Adipocyte (in vitro differentiated cells): ENCODE measurements at regions not wholly inside any gene's neighbourhood (a gene's known extent, or its start where the extent isn't known, plus 50 kb on each side); places are given as distances from the start of the nearest gene placed in this dataset.
"Not testable (repeated sequence)": the region's sequence is repeated elsewhere in the genome, so short reads cannot be mapped to it uniquely, and the experiment has no call there.

ENCODE experiments used
- DNase-seq: peaks from one replicate; pipeline ENCODE4 v3.0.0-alpha.2; 2015; ENCODE audit warnings: low read depth
- H3K27me3 ChIP-seq: replicated peaks from 2 replicates; pipeline ENCODE4 v1.7.0; 2013; ENCODE audit warnings: mild to moderate bottlenecking, low read length, moderate library complexity; ENCODE audit not compliant: control insufficient read depth, insufficient read depth
- H3K36me3 ChIP-seq: 2 replicates; pipeline ENCODE4 v1.7.0; 2013; ENCODE audit warnings: low read length, mild to moderate bottlenecking, moderate library complexity; ENCODE audit not compliant: control insufficient read depth, insufficient read depth, severe bottlenecking
- H3K4me1 ChIP-seq: 2 replicates; pipeline ENCODE4 v1.7.0; 2013; ENCODE audit warnings: mild to moderate bottlenecking, low read length, moderate library complexity; ENCODE audit not compliant: control insufficient read depth, insufficient read depth
- H3K4me3 ChIP-seq: 2 replicates; pipeline ENCODE4 v1.7.0; 2013; ENCODE audit warnings: mild to moderate bottlenecking, low read length, moderate library complexity
- H3K9ac ChIP-seq: 2 replicates; pipeline ENCODE4 v1.7.0; 2013; ENCODE audit warnings: mild to moderate bottlenecking, low read length, moderate library complexity
- H3K9me3 ChIP-seq: 2 replicates; pipeline ENCODE4 v1.7.0; 2013; ENCODE audit warnings: mild to moderate bottlenecking, low read length, moderate library complexity; ENCODE audit not compliant: control insufficient read depth

DNA sequence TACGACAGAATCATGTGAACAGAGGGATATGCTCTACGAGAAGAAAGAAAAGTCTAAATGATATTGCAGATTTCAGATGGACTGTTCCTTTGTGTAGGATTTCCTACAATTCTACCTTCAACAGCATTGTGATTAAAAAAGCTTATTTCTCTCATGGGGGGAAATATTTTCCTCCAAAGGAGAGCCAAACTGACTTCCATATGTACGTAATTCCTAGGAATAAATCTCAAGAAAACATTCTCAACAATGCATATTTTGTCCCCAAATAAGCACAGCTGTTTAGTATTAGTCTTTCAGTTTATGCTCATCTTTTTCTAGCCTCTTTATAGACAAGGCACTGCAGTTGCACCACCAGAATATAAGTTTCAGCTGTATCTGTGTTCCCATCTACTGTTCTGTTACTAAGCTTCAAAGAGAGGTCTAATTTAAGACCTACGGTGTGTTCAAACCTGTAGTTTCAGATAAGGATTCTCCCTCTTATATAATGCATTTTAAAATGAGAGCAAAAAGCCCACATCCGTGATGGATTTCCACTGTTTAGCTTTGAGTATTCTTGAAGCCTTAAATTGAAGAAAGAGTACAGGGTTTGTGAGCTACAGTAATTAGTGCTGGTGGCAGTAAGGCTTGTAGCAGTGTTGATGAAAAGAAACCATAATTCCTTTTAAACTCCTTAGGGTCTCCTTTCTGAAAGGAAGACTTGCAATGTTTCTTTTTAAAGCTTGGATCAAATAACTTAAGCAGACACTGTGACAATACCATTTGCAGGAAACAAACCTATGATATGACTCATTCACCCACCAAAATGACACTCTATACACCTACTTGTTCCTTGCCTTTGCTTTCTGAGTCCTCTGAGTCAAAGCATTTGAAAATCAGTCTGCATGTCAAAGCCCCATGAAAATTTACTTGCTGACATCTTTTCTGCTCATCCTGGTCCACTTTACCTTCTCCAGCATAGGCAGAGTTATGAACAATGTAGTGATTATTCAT is 754.1 kb downstream of the NOVA1 start:
- H3K9me3 ChIP-seq, result no peaks in the 10 kb centered on the region
- H3K9ac ChIP-seq, result no peak overlapping the region
- no peaks in the 10 kb centered on the region for H3K27me3 ChIP-seq
- DNase-seq, result no peak
- H3K36me3 ChIP-seq, result no peaks in the 10 kb centered on the region
- H3K4me3 ChIP-seq, result no peak overlapping the region
- no peaks in the 10 kb centered on the region for H3K4me1 ChIP-seq

DNA sequence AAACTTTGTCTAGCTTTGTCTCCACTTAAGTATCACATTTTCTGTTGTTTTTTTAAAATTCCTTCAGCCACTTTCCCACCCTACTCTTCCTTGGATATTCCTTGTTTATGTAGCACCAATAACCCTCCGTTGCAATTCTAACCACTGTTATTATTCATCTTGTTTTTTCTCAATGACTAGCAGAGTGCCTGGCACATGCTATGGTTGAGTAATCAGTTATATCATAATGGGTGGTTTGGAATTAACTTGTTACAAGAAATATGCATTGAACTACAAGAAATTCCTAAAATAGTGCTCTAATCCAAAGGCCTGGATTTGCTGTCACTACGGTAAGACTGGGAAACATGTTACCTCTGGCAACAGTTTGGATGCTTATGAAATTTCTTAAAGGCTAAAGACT is 756.6 kb downstream of the NOVA1 start:
- no peak overlapping the region for H3K4me3 ChIP-seq
- H3K36me3 ChIP-seq, result no peaks in the 10 kb centered on the region
- no peak for DNase-seq
- no peaks in the 10 kb centered on the region for H3K9me3 ChIP-seq
- H3K9ac ChIP-seq, result no peak overlapping the region
- H3K4me1 ChIP-seq, result no peaks in the 10 kb centered on the region
- no peaks in the 10 kb centered on the region for H3K27me3 ChIP-seq

DNA sequence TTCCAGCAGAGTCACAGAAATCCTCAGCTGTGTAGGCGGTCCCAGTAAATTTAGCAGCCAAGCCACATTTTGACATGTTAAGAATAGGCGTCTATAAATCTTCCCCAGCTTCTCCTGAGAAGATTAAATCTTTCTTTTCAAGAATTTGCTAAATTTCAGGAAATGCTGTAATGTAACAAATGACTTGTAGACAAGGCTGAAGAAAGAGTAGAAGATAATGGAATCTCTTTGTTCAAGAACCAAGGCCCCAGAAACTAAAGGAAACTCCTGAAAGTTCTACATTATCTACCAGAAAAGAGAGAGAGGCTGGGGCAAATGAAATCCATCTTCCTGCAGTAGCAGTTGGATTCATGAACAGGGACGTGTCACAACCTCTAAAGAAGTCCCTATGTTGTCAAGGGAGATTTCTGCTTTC is 760.3 kb downstream of the NOVA1 start:
- Histone ChIP-seq H3K9ac (no peak overlapping the region), H3K36me3 (no peaks in the 10 kb centered on the region), H3K4me3 (no peak overlapping the region), H3K4me1 (peaks cover 3% of the 10 kb centered on the region), H3K27me3 (no peaks in the 10 kb centered on the region), H3K9me3 (no peaks in the 10 kb centered on the region)
- no peak for DNase-seq

DNA sequence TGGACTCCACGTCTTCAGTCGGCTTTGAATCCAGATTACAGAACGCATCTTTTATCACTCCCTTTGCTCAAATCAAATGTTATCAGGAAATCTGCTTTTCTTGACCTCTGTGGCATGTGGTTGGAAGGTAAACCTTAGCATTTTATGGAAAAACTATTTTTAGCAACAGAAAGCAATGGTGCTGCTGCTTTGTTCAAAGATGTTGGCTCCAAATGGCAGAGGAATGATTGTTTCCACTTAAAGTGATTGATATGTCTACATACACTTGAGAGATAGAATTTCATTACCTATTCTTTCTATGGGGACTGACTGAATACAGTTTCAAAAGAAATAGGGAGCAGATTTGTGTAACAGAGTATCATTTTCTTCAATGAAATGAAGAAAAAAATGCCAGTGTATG is 761.2 kb downstream of the NOVA1 start:
- Histone ChIP-seq H3K4me1 (peaks cover 3% of the 10 kb centered on the region), H3K4me3 (no peak overlapping the region), H3K9ac (no peak overlapping the region), H3K27me3 (no peaks in the 10 kb centered on the region), H3K9me3 (no peaks in the 10 kb centered on the region), H3K36me3 (no peaks in the 10 kb centered on the region)
- no peak for DNase-seq

DNA sequence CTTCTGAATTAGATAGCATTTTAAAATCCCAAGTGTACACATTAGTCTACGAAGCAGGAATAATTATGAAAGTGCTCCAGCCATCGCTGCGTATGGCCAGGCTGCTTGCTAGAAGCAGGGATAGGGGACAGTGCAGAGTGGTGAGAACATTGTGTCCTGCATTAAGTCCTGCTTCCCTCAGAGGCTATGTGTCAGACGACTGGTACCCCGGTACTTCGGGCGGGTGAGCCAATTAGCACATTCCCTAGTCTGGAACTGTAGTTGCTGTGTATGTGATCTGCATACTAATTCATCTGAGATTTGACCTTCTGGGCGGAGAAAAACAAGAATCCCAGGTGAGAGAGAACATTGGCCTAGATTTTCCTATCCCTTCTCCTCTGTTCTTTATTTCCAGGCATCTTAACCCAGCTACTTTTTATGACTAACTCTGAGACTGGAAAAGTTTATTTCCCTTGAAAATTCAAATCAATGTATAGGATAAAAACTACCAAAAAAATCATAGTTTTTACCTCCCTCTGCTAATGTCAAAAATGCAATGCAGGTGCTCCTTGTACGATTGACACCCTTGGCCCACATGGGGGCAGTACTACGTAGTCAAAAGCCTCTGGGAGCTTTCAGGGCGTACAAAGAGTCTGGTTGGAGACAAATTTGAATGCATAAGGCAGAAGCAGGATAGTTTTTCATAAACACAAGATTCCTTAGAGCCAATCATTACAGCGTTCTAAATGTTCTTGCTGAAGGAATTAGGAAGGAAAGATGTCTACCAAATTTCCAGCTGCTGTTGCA is 764.3 kb downstream of the NOVA1 start:
- Histone ChIP-seq H3K4me1 (peaks cover 3% of the 10 kb centered on the region), H3K36me3 (no peaks in the 10 kb centered on the region), H3K4me3 (no peak overlapping the region), H3K9me3 (no peaks in the 10 kb centered on the region), H3K27me3 (no peaks in the 10 kb centered on the region), H3K9ac (no peak overlapping the region)
- DNase-seq, result no peak

DNA sequence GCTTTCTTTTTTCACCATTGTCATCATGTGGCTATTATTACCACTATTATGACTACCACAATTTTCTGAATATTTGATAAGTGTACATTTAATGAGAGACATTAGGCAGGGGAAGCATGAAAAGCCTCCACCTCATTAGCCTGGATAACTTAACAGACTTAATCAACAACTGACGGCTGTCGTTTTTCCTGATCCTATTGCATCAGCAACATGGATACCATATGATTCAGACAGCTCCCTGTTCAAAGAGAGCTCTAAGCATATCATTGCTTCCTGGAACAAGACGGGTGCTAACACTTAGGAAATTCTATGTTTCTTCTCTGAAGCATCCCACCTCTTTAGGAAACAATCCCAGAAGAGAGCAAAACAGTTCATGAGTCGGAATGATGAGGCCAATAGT is 765.2 kb downstream of the NOVA1 start:
- no peak overlapping the region for H3K4me3 ChIP-seq
- no peaks in the 10 kb centered on the region for H3K27me3 ChIP-seq
- no peaks in the 10 kb centered on the region for H3K36me3 ChIP-seq
- peaks cover 3% of the 10 kb centered on the region for H3K4me1 ChIP-seq
- no peak overlapping the region for H3K9ac ChIP-seq
- no peak for DNase-seq
- H3K9me3 ChIP-seq, result no peaks in the 10 kb centered on the region

DNA sequence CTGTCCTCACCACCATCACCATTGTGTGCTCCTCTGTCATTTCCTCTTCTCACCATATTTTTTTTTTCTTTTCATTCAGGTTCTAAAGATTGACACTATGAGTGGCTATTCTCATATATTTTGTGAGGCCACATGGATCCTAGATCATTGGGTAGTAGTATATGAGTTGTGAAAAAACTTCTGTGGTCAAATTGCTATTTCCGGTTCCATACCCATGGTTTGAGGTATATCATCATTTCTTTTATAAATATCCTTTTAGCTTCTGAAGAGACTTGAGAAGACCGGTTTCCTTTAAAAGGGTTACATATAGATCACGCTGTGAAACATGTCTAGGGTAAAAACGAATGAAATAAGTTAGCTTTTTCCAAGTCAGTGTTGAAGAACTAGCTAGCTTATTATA is 769.3 kb downstream of the NOVA1 start:
- DNase-seq, result no peak
- H3K9ac ChIP-seq, result no peak overlapping the region
- H3K4me1 ChIP-seq, result no peaks in the 10 kb centered on the region
- H3K9me3 ChIP-seq, result no peaks in the 10 kb centered on the region
- no peaks in the 10 kb centered on the region for H3K27me3 ChIP-seq
- no peaks in the 10 kb centered on the region for H3K36me3 ChIP-seq
- H3K4me3 ChIP-seq, result no peak overlapping the region

DNA sequence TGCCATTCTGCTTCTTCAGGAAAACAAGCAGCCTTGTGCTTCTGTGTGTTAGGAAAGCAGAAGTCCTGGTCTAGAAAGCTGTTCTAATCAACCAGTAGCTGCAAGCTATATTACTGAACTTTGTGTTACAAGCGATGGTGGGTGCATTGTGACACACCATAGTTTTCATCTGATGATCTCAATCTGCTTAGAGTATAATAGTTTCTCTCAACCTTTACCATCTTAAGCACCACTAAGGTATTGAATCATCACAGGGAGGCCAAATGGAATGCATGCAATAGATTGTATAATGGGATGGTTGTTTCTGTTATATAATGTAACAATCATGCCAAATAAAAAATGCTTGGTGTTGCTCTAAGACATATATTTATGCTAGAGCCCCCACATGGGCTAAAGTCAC is 771.7 kb downstream of the NOVA1 start:
- no peaks in the 10 kb centered on the region for H3K36me3 ChIP-seq
- H3K9me3 ChIP-seq, result no peaks in the 10 kb centered on the region
- no peaks in the 10 kb centered on the region for H3K27me3 ChIP-seq
- H3K4me3 ChIP-seq, result no peak overlapping the region
- H3K9ac ChIP-seq, result no peak overlapping the region
- no peaks in the 10 kb centered on the region for H3K4me1 ChIP-seq
- no peak for DNase-seq

DNA sequence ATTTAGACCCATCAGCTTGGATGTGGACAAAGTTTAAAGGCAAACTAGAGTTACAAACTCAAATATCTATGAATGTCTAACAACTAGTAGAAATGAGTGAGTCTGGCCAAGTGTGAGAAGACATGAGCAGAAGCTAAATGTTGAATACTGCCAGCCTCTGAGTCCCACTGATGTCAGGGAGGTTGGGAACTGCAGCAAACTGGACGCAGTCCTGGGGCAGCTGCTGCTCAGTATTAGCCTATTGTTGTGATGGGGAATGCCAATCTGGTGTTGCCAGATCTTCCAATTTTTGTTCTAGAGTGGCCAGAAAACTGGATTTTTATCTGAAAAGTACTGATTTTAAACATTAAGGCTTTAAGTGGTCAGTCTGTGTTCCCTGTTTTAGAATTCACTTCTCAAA is 770.4 kb upstream of the STXBP6 start:
- DNase-seq, result no peak
- Histone ChIP-seq H3K4me1 (no peaks in the 10 kb centered on the region), H3K27me3 (no peaks in the 10 kb centered on the region), H3K36me3 (no peaks in the 10 kb centered on the region), H3K9me3 (no peaks in the 10 kb centered on the region), H3K9ac (no peak overlapping the region), H3K4me3 (no peak overlapping the region)

DNA sequence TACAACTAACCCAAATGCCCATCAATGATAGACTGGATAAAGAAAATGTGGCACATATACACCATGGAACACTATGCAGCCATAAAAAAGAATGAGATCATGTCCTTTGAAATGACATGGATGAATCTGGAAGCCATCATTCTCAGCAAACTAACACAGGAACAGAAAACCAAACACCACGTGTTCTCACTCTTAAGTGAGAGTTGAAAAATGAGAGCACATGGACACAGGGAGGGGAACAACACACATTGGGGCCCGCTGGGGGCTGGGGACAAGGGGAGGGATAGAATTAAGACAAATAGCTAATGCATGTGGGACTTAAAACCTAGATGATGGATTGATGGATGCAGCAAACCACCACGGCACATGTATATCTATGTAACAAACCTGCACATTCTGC is 764.7 kb upstream of the STXBP6 start:
- not testable (repeated sequence) for H3K27me3 ChIP-seq, H3K4me3 ChIP-seq, H3K4me1 ChIP-seq, H3K9ac ChIP-seq, H3K9me3 ChIP-seq, H3K36me3 ChIP-seq, DNase-seq

DNA sequence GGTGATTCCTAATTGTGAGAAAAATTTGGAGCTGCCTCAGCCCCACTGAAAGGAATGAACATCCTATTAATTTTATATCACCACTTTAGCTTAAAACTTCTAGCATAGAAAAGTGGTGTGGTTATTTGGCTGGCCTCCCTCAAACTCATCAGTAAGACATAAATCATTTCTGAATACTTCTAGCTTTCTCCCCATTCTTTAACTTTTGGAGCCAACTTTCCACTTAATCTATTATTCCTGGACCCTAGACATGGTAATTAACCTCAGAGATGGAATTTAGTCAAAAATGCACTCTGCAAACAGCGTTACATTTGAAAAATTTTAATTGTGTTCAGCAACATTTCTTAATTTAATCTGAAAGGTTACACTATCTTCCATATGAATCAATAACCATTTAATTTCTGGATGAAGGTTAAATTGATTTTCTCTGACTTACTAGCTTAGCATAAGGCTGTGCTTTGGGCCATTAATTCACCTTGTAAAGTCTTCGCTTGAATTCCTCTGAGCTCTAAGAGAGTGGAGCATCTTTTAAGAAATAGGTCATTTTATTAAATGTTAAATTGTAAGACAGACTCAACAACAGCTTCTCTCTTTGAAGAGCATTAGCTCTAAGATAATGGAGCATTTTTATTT is 753.6 kb upstream of the STXBP6 start:
- Histone ChIP-seq H3K27me3 (no peaks in the 10 kb centered on the region), H3K9ac (no peak overlapping the region), H3K36me3 (no peaks in the 10 kb centered on the region), H3K4me1 (no peaks in the 10 kb centered on the region), H3K4me3 (no peak overlapping the region), H3K9me3 (no peaks in the 10 kb centered on the region)
- DNase-seq, result no peak
